HK-2 (cell line): ENCODE measurements at regions not wholly inside any gene's neighbourhood (a gene's known extent, or its start where the extent isn't known, plus 50 kb on each side); places are given as distances from the start of the nearest gene placed in this dataset.

Experiments
- DNase-seq: peaks from one replicate; pipeline ENCODE4 v3.0.0-alpha.2; 2018; ENCODE audit not compliant: unreplicated experiment

- no peak for DNase-seq
Measured at GRCh38 chr1:4571263-4571662, 83.1 kb upstream of the AJAP1 start.

- no peak for DNase-seq
Measured at GRCh38 chr1:4573526-4573925, 80.9 kb upstream of the AJAP1 start.

GRCh38 chr1:4581807-4582206 lies 72.6 kb upstream of the AJAP1 start:
- no peak for DNase-seq

- no peak for DNase-seq
Measured at GRCh38 chr1:4584449-4584848, 70.0 kb upstream of the AJAP1 start.

GRCh38 chr1:4585216-4585615 lies 69.2 kb upstream of the AJAP1 start:
- DNase-seq: no peak

- DNase-seq: no peak
Measured at GRCh38 chr1:4585705-4586104, 68.7 kb upstream of the AJAP1 start.

GRCh38 chr1:4586611-4587160 lies 67.7 kb upstream of the AJAP1 start:
- DNase-seq: no peak

- DNase-seq: no peak
Measured at GRCh38 chr1:4587721-4588120, 66.7 kb upstream of the AJAP1 start.

GRCh38 chr1:4590756-4591155 lies 63.7 kb upstream of the AJAP1 start:
- DNase-seq: no peak

GRCh38 chr1:4591926-4592325 lies 62.5 kb upstream of the AJAP1 start:
- DNase-seq: no peak

GRCh38 chr1:4593106-4593505 lies 61.3 kb upstream of the AJAP1 start:
- no peak for DNase-seq

GRCh38 chr1:4594286-4594991 lies 60.0 kb upstream of the AJAP1 start:
- DNase-seq: no peak

GRCh38 chr1:4595341-4596225 lies 58.8 kb upstream of the AJAP1 start:
- no peak for DNase-seq

GRCh38 chr1:4596486-4596885 lies 57.9 kb upstream of the AJAP1 start:
- no peak for DNase-seq

GRCh38 chr1:4597020-4597419 lies 57.4 kb upstream of the AJAP1 start:
- no peak for DNase-seq

GRCh38 chr1:4598561-4598960 lies 55.8 kb upstream of the AJAP1 start:
- DNase-seq: no peak

- no peak for DNase-seq
Measured at GRCh38 chr1:4599521-4599920, 54.9 kb upstream of the AJAP1 start.

GRCh38 chr1:4599951-4600481 lies 54.4 kb upstream of the AJAP1 start:
- DNase-seq: no peak

- DNase-seq: no peak
Measured at GRCh38 chr1:4600615-4601460, 53.6 kb upstream of the AJAP1 start.

- no peak for DNase-seq
Measured at GRCh38 chr1:4601941-4602340, 52.5 kb upstream of the AJAP1 start.

GRCh38 chr1:4602462-4603294 lies 51.7 kb upstream of the AJAP1 start:
- no peak for DNase-seq
